Hepatocyte (in vitro differentiated cells): ENCODE measurements at regions not wholly inside any gene's neighbourhood (a gene's known extent, or its start where the extent isn't known, plus 50 kb on each side); places are given as distances from the start of the nearest gene placed in this dataset.

Experiments used
- DNase-seq: peaks from one replicate; pipeline ENCODE4 v3.0.0-alpha.2; 2016; ENCODE audit warnings: low spot score
- H2AFZ ChIP-seq: fragments of 200-600 bp; sonication (generic); 2 replicates; pipeline ENCODE4 v1.6.0; 2016; ENCODE audit warnings: antibody characterized with exemption, mild to moderate bottlenecking
- H3K27ac ChIP-seq: fragments of 200-600 bp; sonication (generic); 2 replicates; pipeline ENCODE4 v1.5.1; 2016; ENCODE audit warnings: mild to moderate bottlenecking
- H3K27me3 ChIP-seq: fragments of 200-600 bp; sonication (generic); 2 replicates; pipeline ENCODE4 v1.6.1; 2016
- H3K36me3 ChIP-seq: fragments of 200-600 bp; sonication (generic); replicated peaks from 2 replicates; pipeline ENCODE4 v1.5.1; 2016; ENCODE audit warnings: low read depth; ENCODE audit not compliant: insufficient read depth
- H3K4me1 ChIP-seq: fragments of 200-600 bp; sonication (generic); 2 replicates; pipeline ENCODE4 v1.5.1; 2016; ENCODE audit warnings: mild to moderate bottlenecking, moderate library complexity; ENCODE audit not compliant: insufficient read depth
- H3K4me2 ChIP-seq: fragments of 200-600 bp; sonication (generic); 2 replicates; pipeline ENCODE4 v1.6.0; 2016
- H3K4me3 ChIP-seq: fragments of 200-600 bp; sonication (generic); 2 replicates; pipeline ENCODE4 v1.5.1; 2016; ENCODE audit warnings: mild to moderate bottlenecking
- H3K79me2 ChIP-seq: fragments of 200-600 bp; sonication (generic); 2 replicates; pipeline ENCODE4 v1.6.0; 2017; ENCODE audit warnings: mild to moderate bottlenecking
- H3K9me2 ChIP-seq: fragments of 200-600 bp; sonication (generic); replicated peaks from 2 replicates; pipeline ENCODE4 v1.6.0; 2017; ENCODE audit warnings: mild to moderate bottlenecking; ENCODE audit not compliant: insufficient read depth
- H3K9me3 ChIP-seq: fragments of 200-600 bp; sonication (generic); 2 replicates; pipeline ENCODE4 v1.5.1; 2016; ENCODE audit warnings: low read depth, mild to moderate bottlenecking
- H4K20me1 ChIP-seq: fragments of 200-600 bp; sonication (generic); 2 replicates; pipeline ENCODE4 v1.6.0; 2016; ENCODE audit warnings: mild to moderate bottlenecking; ENCODE audit not compliant: insufficient read depth, poor library complexity, severe bottlenecking
- EZH2 ChIP-seq: fragments of 200-600 bp; sonication (generic); IDR thresholded peaks from 2 replicates; pipeline ENCODE4 v1.6.1; 2016; ENCODE audit warnings: antibody characterized with exemption, mild to moderate bottlenecking, borderline replicate concordance
- EZH2phosphoT487 ChIP-seq: fragments of 200-600 bp; sonication (generic); IDR thresholded peaks from one replicate; pipeline ENCODE4 v1.6.1; 2018; ENCODE audit warnings: antibody characterized with exemption, mild to moderate bottlenecking, low read depth, moderate library complexity; ENCODE audit not compliant: unreplicated experiment, severe bottlenecking
- WGBS: methylation state at CpG from one replicate; pipeline ENCODE4 v1.1.6; 2016; ENCODE audit warnings: low lambda C conversion rate; ENCODE audit errors: missing lambda C conversion rate; 5-methylcytosine and 5-hydroxymethylcytosine counted together
- TF ChIP-seq, protein P1 (sequence below): fragments of 200-600 bp; sonication (generic); IDR thresholded peaks from 2 replicates; pipeline ENCODE4 v1.5.1; 2016; ENCODE audit warnings: antibody characterized with exemption, mild to moderate bottlenecking; ENCODE audit not compliant: poor library complexity

DNA sequence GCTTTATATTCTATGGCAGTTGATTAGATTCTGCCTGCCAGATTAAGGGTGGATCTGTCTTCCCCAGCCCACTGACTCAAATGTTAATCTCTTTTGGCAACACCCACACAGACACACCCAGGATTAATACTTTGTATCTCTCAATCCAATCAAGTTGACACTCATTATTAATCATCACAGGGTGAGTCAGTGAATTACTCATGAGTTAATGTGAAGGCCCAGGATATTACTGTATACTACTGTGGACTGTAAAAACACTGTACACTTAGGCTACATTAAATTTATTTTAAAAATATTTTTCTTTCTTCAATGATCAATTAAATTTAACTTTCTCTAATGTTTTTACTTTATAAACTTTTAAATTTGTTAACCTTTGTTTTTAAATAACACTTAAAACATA lies 87.7 kb downstream of the NAP1L3 start:
- H3K27me3 ChIP-seq, result no peaks in the 10 kb centered on the region
- no peak overlapping the region for H2AFZ ChIP-seq
- DNase-seq, result no peak
- no peaks in the 10 kb centered on the region for H3K9me3 ChIP-seq
- H3K27ac ChIP-seq, result no peak overlapping the region
- H3K36me3 ChIP-seq, result no peaks in the 10 kb centered on the region
- TF ChIP-seq EZH2phosphoT487, result no peak
- TF ChIP-seq EZH2, result no peak
- TF ChIP-seq, protein P1, sequence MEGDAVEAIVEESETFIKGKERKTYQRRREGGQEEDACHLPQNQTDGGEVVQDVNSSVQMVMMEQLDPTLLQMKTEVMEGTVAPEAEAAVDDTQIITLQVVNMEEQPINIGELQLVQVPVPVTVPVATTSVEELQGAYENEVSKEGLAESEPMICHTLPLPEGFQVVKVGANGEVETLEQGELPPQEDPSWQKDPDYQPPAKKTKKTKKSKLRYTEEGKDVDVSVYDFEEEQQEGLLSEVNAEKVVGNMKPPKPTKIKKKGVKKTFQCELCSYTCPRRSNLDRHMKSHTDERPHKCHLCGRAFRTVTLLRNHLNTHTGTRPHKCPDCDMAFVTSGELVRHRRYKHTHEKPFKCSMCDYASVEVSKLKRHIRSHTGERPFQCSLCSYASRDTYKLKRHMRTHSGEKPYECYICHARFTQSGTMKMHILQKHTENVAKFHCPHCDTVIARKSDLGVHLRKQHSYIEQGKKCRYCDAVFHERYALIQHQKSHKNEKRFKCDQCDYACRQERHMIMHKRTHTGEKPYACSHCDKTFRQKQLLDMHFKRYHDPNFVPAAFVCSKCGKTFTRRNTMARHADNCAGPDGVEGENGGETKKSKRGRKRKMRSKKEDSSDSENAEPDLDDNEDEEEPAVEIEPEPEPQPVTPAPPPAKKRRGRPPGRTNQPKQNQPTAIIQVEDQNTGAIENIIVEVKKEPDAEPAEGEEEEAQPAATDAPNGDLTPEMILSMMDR, result no peak
- no peaks in the 10 kb centered on the region for H3K9me2 ChIP-seq
- no peaks in the 10 kb centered on the region for H4K20me1 ChIP-seq
- no peaks in the 10 kb centered on the region for H3K79me2 ChIP-seq
- H3K4me3 ChIP-seq, result no peak overlapping the region
- H3K4me1 ChIP-seq, result no peaks in the 10 kb centered on the region
- H3K4me2 ChIP-seq, result no peak overlapping the region

DNA sequence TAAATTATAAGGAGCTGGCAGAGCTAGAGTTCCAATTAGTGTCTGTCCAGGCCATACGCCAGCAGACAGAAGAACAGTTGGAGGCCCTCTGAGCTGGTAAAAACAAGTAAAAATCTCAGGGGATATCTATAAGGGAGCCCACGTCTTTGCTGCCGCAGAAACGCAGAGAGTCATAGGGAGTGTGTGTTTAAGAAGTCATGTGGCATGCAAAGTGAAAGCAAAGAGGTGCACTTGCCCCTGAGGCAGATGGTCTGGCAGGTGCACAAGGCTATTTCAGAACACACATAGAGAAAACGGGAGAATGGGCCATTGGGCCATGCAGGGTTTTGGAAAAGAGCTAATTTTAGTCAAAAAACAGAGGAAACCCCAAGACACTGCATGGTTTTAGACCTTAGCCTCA lies 92.7 kb downstream of the NAP1L3 start:
- no peak for DNase-seq
- H3K27ac ChIP-seq, result no peak overlapping the region
- no peaks in the 10 kb centered on the region for H3K79me2 ChIP-seq
- 82% methylated on average over 5 of the region's 5 CpGs for WGBS
- no peaks in the 10 kb centered on the region for H4K20me1 ChIP-seq
- no peaks in the 10 kb centered on the region for H3K36me3 ChIP-seq
- no peak overlapping the region for H3K4me3 ChIP-seq
- no peak overlapping the region for H2AFZ ChIP-seq
- no peaks in the 10 kb centered on the region for H3K4me1 ChIP-seq
- H3K9me3 ChIP-seq, result no peaks in the 10 kb centered on the region
- TF ChIP-seq EZH2 (no peak), EZH2phosphoT487 (no peak)
- TF ChIP-seq, protein P1, result no peak
- H3K27me3 ChIP-seq, result no peaks in the 10 kb centered on the region
- no peak overlapping the region for H3K4me2 ChIP-seq
- no peaks in the 10 kb centered on the region for H3K9me2 ChIP-seq

DNA sequence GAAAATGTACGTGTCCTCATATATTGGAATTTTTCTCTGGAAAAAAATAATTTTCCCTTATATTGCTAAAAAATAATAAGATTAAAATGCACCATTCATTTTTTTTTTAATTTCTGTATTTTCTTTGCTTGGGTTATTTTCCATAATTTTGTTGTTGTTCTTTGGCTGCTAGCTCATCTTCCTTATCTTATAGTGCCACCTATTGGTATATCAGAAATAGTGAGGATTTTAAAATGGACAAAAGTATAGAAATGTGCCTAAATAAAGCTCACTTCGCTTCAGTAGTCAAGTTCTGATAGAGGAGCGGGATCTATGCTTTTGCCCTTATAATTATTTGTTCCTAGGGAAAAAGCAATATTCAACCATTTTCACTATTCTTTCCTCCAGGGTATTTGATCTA lies 134.8 kb downstream of the NAP1L3 start:
- Histone ChIP-seq H2AFZ (no peak overlapping the region), H3K9me3 (no peaks in the 10 kb centered on the region), H3K36me3 (no peaks in the 10 kb centered on the region), H3K4me3 (no peak overlapping the region), H3K27me3 (no peaks in the 10 kb centered on the region), H3K27ac (no peak overlapping the region), H4K20me1 (no peaks in the 10 kb centered on the region), H3K4me1 (no peaks in the 10 kb centered on the region), H3K9me2 (no peaks in the 10 kb centered on the region), H3K4me2 (no peak overlapping the region), H3K79me2 (no peaks in the 10 kb centered on the region)
- WGBS, result 74% methylated on average over 3 of the region's 3 CpGs
- no peak for DNase-seq
- TF ChIP-seq EZH2phosphoT487, result no peak
- TF ChIP-seq, protein P1, result peak; percentile 77

DNA sequence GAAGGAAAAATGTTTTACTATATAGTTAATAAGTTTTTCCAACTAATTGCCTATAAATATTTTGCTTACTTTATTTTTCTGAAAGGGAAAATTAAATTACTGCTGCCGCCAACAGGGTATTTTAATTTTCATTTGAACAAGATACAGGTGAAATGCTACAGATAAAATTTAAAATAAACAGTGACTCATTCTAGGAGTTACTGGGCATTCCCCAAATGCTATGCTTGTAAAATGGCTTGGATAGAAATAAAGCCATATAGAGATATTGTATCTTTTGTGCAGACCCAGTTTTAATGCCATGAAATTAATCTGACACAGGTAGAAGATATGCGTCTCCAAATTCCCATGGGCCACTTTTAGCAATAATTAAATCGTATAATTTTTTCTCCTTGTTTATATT lies 144.5 kb downstream of the NAP1L3 start:
- TF ChIP-seq, protein P1, result no peak
- TF ChIP-seq EZH2, result no peak
- Histone ChIP-seq H3K27ac (no peak overlapping the region), H3K9me2 (no peaks in the 10 kb centered on the region), H3K9me3 (no peaks in the 10 kb centered on the region), H3K4me2 (no peak overlapping the region), H3K4me3 (no peak overlapping the region), H3K4me1 (peaks cover 4% of the 10 kb centered on the region), H4K20me1 (no peaks in the 10 kb centered on the region), H2AFZ (no peak overlapping the region), H3K27me3 (no peaks in the 10 kb centered on the region), H3K36me3 (no peaks in the 10 kb centered on the region), H3K79me2 (no peaks in the 10 kb centered on the region)
- 75% methylated on average over 3 of the region's 3 CpGs for WGBS
- no peak for DNase-seq
